OCI-LY1 (cell line): ENCODE measurements at regions not wholly inside any gene's neighbourhood (a gene's known extent, or its start where the extent isn't known, plus 50 kb on each side); places are given as distances from the start of the nearest gene placed in this dataset.

Experiments
- H2AFZ ChIP-seq: fragments of 200-600 bp; sonication (generic), shearing (Covaris generic); 2 replicates; pipeline ENCODE4 v1.6.0; 2014; ENCODE audit warnings: antibody characterized with exemption, mild to moderate bottlenecking, low read length
- H3F3A ChIP-seq: fragments of 200-600 bp; sonication (generic), shearing (Covaris generic); 2 replicates; pipeline ENCODE4 v1.6.0; 2014; ENCODE audit warnings: mild to moderate bottlenecking, antibody characterized with exemption, low read length, moderate library complexity; ENCODE audit not compliant: insufficient read depth
- H3K27ac ChIP-seq: fragments of 200-600 bp; sonication (generic); 2 replicates; pipeline ENCODE4 v1.5.1; 2014; ENCODE audit warnings: low read length, mixed run types, mild to moderate bottlenecking, low read depth; ENCODE audit not compliant: poor library complexity, severe bottlenecking
- H3K27me3 ChIP-seq: fragments of 200-600 bp; sonication (generic); 2 replicates; pipeline ENCODE4 v1.6.0; 2014; ENCODE audit warnings: antibody characterized with exemption, mild to moderate bottlenecking, low read length, moderate library complexity; ENCODE audit not compliant: insufficient read depth
- H3K36me3 ChIP-seq: fragments of 200-600 bp; sonication (generic); 2 replicates; pipeline ENCODE4 v1.6.1; 2014; ENCODE audit warnings: mild to moderate bottlenecking, antibody characterized with exemption, low read length, moderate library complexity, mixed read lengths; ENCODE audit not compliant: insufficient read depth
- H3K4me1 ChIP-seq: fragments of 200-600 bp; sonication (generic); 2 replicates; pipeline ENCODE4 v1.5.1; 2014; ENCODE audit warnings: mild to moderate bottlenecking, low read length, moderate library complexity; ENCODE audit not compliant: insufficient read depth, severe bottlenecking
- H3K4me2 ChIP-seq: fragments of 200-600 bp; sonication (generic), shearing (Covaris generic); 2 replicates; pipeline ENCODE4 v1.6.1; 2014; ENCODE audit warnings: low read length
- H3K4me3 ChIP-seq: fragments of 200-600 bp; sonication (generic); 2 replicates; pipeline ENCODE4 v1.5.1; 2014; ENCODE audit warnings: low read length, low read depth, mild to moderate bottlenecking, mixed read lengths; ENCODE audit not compliant: poor library complexity, severe bottlenecking
- H3K79me2 ChIP-seq: fragments of 200-600 bp; shearing (Covaris generic); 2 replicates; pipeline ENCODE4 v1.6.1; 2016; ENCODE audit warnings: mixed run types, low read length, mixed read lengths; ENCODE audit not compliant: insufficient read depth
- H3K9ac ChIP-seq: fragments of 200-600 bp; sonication (generic), shearing (Covaris generic); 2 replicates; pipeline ENCODE4 v1.6.1; 2014; ENCODE audit warnings: mild to moderate bottlenecking, low read length, mixed read lengths
- H3K9me2 ChIP-seq: fragments of 200-600 bp; sonication (generic), shearing (Covaris generic); 2 replicates; pipeline ENCODE4 v1.6.1; 2014; ENCODE audit warnings: low read depth, mild to moderate bottlenecking, low read length, mixed read lengths
- H3K9me3 ChIP-seq: fragments of 200-600 bp; shearing (Covaris generic); 2 replicates; pipeline ENCODE4 v1.6.1; 2014; ENCODE audit warnings: low read length, mixed read lengths
- H4K20me1 ChIP-seq: fragments of 200-600 bp; sonication (generic), shearing (Covaris generic); 2 replicates; pipeline ENCODE4 v1.6.0; 2016; ENCODE audit warnings: mild to moderate bottlenecking, low read length; ENCODE audit not compliant: insufficient read depth
- CTCF ChIP-seq: fragments of 200-600 bp; sonication (generic), shearing (Covaris generic); IDR thresholded peaks from 2 replicates; pipeline ENCODE4 v1.5.1; 2017; ENCODE audit warnings: mild to moderate bottlenecking, antibody characterized with exemption, low read length, moderate library complexity, mixed read lengths
- EZH2 ChIP-seq: fragments of 200-600 bp; sonication (generic), shearing (Covaris generic); IDR thresholded peaks from 2 replicates; pipeline ENCODE4 v1.8.0; 2017; ENCODE audit warnings: borderline replicate concordance, mixed run types, mild to moderate bottlenecking, antibody characterized with exemption, low read length, moderate library complexity, mixed read lengths

- no peak overlapping the region for H3K9ac ChIP-seq
- H3K9me3 ChIP-seq, result no peaks in the 10 kb centered on the region
- no peaks in the 10 kb centered on the region for H3F3A ChIP-seq
- no peaks in the 10 kb centered on the region for H3K9me2 ChIP-seq
- TF ChIP-seq CTCF (no peak), EZH2 (no peak)
- H3K27ac ChIP-seq, result no peak overlapping the region
- H2AFZ ChIP-seq, result no peak overlapping the region
- H3K4me1 ChIP-seq, result peaks cover 32% of the 10 kb centered on the region
- no peak overlapping the region for H3K4me2 ChIP-seq
- no peaks in the 10 kb centered on the region for H3K36me3 ChIP-seq
- no peaks in the 10 kb centered on the region for H4K20me1 ChIP-seq
- H3K79me2 ChIP-seq, result no peaks in the 10 kb centered on the region
- H3K27me3 ChIP-seq, result no peaks in the 10 kb centered on the region
- H3K4me3 ChIP-seq, result no peak overlapping the region
Observed at GRCh38 chr3:104594491-104594890, 772.2 kb upstream of the ALCAM start.

GRCh38 chr3:104596054-104596453 is 770.7 kb upstream of the ALCAM start:
- Histone ChIP-seq H4K20me1 (no peaks in the 10 kb centered on the region), H3K36me3 (no peaks in the 10 kb centered on the region), H3K9me3 (no peaks in the 10 kb centered on the region), H3K4me1 (peaks cover 36% of the 10 kb centered on the region), H3K79me2 (no peaks in the 10 kb centered on the region), H3K4me2 (no peak overlapping the region), H3K27me3 (no peaks in the 10 kb centered on the region), H3K9me2 (no peaks in the 10 kb centered on the region), H3K4me3 (no peak overlapping the region), H3K9ac (no peak overlapping the region), H3K27ac (no peak overlapping the region), H2AFZ (no peak overlapping the region), H3F3A (no peaks in the 10 kb centered on the region)
- TF ChIP-seq EZH2, result no peak
- no peak for TF ChIP-seq CTCF

GRCh38 chr3:104596551-104596950 is 770.2 kb upstream of the ALCAM start:
- no peaks in the 10 kb centered on the region for H4K20me1 ChIP-seq
- H3F3A ChIP-seq, result no peaks in the 10 kb centered on the region
- no peaks in the 10 kb centered on the region for H3K36me3 ChIP-seq
- no peaks in the 10 kb centered on the region for H3K9me3 ChIP-seq
- H3K27me3 ChIP-seq, result no peaks in the 10 kb centered on the region
- peaks cover 36% of the 10 kb centered on the region for H3K4me1 ChIP-seq
- H3K79me2 ChIP-seq, result no peaks in the 10 kb centered on the region
- H3K4me3 ChIP-seq, result no peak overlapping the region
- H2AFZ ChIP-seq, result no peak overlapping the region
- TF ChIP-seq EZH2, result no peak
- TF ChIP-seq CTCF, result peak; percentile 75
- H3K27ac ChIP-seq, result peak overlapping the region; percentile 57
- H3K9ac ChIP-seq, result no peak overlapping the region
- no peaks in the 10 kb centered on the region for H3K9me2 ChIP-seq
- H3K4me2 ChIP-seq, result peak overlapping the region; percentile 0; the same call in 1 of the 2 replicates
